HG02798 (cell line): ENCODE measurements at regions not wholly inside any gene's neighbourhood (a gene's known extent, or its start where the extent isn't known, plus 50 kb on each side); places are given as distances from the start of the nearest gene placed in this dataset.
"Not testable (repeated sequence)": the region's sequence is repeated elsewhere in the genome, so short reads cannot be mapped to it uniquely, and the experiment has no call there.

Experiments used
- ATAC-seq: cut with Tn5 transposase; IDR thresholded peaks from one replicate; pipeline ENCODE4 v1.9.1; 2021; ENCODE audit warnings: mild to moderate bottlenecking; ENCODE audit not compliant: unreplicated experiment, poor library complexity

DNA sequence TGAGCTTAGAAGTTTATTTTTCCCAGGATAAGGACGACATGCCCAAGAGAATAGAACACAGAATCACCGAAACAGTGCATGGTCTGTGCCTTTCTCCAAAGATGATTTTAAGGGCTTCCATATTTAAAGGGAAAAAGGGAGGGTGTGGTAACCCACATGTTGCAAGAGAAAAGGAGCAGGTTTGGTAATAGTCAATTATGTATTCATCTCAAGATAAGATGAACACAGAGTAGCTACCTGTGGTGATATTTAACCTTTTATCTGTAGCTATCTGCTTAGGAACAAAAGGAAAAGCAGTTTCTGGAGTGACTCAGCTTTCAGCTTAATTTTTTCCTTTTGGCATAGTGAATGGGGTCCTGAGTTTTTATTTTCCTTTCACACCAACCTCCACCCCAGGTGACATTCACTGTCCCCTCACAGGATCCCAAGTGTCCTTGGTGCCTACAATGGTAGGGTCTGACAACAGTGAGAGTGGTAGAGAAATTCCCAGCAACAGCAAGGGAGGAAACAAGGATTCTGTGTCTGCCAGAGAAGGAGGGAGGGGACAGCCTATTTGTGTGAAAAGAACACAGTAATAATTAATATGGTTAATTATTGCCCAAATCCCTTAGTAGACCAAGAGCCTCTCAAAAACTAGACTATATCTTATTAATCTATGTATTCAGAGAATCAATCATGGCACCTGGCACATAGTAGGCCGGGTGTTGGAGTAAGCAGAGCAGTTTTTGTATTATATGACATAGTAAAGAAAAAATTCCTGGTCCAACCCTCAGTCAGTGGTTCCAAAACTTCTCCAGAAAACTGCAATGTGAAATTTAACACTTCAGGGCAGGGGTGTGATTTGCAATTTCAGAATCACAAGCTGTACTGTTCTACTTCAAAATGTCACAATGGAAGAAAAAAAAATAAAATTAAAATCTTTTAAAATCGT is 154.5 kb downstream of the PHLDA1 start:
- ATAC-seq, result no peak

DNA sequence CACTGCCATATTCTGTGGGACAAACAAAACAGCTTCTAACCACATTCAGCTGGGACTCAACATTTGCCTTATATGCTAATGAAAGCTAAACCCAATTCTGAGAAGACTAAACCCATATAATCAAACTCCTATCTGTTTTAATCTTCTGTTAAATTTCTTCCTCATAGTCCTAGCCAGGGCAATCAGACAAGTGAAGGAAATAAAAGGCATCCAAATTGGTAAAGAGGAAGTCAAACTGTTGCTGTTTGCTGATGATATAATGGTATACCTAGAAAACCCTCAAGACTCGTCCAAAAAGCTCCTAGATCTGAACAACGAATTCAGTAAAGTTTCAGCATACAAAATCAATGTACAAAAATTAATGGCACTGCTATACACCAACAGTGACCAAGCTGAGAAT is 157.1 kb downstream of the PHLDA1 start:
- ATAC-seq, result no peak

DNA sequence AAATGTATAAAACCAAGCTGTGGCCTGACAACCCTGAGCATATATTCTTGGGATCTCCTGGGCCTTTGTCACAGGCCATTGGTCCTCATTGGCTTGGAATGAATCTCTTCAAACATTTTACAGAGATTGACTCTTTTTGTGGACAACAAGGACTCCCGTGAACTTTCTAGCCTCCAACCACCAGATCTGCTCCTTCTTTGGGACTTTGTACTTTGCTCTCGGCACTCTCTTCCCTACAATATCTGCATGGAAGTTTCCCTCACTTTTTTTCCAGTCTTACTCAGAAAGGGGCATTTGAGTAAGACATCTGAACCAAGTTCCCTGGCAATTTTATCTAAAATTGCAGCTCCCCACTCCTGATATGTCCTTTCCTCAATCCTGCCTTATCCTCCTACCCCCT is 158.8 kb downstream of the PHLDA1 start:
- ATAC-seq, result no peak

DNA sequence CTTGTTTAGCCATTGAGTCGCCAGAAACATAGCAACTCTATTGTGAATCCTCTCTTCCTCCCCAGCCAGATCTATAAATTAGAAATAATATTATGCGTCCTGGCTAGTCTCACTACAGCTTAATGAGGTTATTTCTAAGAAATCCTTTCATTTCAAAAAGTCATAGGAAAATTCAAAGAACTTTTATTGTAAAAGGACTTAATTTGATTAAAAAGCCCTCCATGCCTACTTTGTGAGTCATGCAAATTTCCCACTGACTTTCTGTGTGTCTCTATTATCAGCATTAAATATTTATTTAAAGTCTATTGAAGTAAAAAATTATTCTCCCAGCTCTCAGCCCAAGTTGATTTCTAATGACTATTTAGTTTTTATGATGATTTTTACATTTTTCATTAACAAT is 160.7 kb downstream of the PHLDA1 start:
- no peak for ATAC-seq

DNA sequence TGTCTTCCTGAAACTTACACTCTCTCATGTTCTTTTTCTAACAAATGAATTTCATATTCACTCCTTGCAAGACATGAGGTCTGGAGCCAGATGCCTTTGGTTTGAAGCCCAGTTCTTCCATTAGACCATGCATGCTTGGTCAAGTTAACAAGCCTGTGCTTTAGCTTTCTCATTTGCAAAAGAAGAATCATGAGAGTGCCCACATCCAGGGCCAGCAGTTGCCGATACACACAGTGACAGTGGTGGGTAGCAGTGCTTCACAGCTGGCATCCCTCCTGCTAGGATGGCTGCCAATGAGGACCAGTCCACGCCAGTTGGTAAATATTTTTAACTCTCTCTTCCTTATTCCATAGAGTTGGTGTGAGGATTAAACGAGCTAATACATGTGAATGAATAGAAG is 163.1 kb downstream of the PHLDA1 start:
- ATAC-seq, result no peak

DNA sequence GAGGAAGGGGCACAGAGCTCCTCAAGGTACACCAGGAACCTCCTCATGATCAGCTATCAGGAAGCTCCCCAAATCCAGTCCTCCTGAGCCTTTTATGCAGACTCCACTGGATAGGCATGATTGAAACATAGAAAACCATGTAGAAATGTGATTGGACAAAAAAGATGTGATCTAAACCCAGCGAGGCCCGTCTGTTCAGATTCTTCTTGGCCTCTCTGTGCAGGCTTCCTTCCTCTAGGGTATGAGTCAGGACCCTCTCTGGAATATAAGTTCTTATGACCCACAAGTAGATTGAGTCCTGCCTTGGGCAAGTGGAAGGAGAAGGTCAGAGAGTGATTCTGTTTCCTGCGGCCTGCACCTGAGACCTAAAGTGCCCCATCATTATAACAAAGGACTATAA is 166.3 kb downstream of the PHLDA1 start:
- no peak for ATAC-seq

DNA sequence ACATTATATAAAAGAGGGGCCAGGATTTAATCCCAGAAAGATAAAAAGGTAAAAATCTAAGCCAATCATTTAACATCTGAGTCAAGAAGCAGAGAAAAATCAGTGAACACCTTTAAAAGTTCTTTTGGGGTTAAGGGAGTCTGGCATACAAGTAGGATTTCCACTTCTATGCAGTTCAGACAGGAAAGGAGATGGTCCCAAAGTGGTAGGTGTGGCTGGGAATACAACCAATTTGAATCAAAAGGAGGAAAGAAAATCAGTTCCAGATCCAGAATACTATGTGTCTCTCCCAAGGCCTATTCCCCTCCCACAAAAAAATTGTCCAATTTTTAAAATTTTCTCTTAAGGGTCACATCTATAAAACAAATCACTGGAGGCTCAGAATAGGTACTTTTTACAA is 167.4 kb downstream of the PHLDA1 start:
- ATAC-seq, result no peak

DNA sequence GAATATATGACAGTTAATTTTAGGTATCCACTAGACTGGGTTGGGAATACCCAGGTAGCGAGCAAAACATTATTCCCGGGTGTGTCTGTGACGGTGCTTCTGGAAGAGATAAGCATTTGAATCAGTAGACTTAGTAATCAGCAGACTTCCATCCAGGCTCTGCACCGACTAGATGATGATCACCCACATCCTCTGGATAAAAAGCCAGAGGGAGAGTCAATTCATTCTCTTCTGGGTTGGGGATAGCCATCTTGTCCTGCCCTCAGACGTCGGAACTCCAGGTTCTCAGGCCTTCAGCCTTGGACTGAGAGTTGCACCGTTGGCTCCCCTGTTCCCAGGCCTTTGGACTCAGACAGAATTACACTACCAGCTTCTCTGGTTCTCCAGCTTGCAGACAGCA is 168.0 kb downstream of the PHLDA1 start:
- ATAC-seq, result no peak

DNA sequence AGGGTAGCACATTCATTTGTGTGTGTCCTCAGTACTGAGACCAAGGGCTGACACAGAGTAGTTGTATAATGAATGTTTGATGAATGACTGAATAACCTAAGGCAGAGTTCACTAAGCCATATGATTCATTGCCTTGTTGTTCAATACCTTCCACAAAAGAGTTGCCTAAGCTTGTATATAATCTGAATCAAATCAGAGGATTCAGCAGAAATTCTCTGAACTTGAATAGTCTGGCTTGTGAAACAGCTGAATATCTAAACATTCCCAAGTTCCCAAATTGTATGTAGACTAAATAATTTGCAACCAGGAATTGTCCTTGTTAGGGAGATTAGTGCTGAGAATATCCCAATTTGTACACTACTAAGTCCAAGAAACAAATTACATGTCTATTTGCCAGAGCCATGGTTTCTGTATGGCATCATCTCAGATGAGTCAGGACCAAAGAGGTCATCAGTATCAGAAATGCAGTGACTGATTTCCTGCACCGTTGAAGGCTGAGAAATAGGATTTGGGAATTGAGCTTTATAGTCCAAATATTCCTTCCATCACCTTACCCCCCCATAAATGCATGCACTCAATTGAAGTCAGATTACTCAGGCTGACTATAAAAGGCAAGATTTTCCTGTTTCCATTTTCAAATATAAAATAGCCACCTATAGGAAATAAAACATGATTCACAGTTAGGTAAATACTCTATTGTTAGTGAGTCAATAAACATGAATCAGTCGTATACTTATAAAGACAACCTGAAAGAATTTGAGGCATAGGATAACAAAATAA is 168.7 kb downstream of the PHLDA1 start:
- ATAC-seq, result no peak

DNA sequence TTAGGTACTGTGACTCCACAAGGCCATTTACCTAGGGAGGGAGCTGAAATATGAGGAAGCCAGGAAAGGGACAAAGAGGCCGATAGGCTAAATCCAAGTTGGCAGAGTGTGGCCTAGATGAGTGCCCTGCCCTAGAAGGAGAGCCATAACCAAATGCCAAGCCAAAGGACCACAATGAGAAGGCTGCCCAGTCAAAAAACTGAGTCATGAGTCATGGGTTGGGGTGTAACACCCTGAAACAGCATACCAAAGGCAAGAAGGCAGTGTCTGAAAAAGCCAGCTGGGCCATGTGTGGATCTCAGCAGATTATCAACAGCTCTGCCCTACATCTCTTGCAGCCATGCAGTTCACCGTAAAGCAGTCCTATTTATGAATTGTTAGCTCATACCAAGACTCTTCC is 171.7 kb downstream of the PHLDA1 start:
- no peak for ATAC-seq

DNA sequence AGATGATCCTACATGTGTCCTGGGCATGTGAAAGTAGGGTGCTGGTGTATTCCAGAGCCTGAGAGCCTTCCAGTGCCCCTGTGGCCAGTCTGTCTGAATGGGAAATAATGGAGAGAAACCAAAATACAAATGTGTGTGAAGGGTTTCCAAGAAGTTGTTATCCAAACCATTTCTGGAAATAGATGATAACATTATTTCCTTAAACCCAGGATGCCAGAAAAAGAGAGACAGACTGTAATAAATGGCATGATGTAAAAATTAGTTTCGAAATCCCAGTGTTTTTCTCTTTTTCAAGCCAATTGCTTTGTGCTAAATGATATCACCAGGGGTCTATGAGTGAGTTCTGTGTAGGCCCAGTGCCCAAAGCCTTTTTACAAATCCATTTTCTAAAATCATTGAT is 175.3 kb downstream of the PHLDA1 start:
- ATAC-seq, result no peak

DNA sequence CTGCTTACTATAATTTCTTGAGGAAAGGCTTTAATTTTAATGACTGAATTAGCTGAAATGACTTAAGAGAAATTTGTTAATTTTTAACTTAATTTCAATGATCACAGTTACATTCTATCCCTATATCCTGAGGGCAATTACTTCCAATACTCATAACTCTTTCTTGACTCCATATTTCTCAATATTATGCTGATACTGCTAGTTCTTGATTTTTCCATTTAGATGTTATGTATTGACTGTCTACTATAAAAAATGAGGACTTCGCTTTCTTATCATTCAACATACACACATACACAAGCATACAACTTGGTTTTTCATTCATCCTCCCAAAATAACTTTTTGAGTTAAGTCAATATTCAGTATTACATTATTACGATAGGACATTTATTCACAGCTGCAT is 176.2 kb downstream of the PHLDA1 start:
- ATAC-seq, result no peak

DNA sequence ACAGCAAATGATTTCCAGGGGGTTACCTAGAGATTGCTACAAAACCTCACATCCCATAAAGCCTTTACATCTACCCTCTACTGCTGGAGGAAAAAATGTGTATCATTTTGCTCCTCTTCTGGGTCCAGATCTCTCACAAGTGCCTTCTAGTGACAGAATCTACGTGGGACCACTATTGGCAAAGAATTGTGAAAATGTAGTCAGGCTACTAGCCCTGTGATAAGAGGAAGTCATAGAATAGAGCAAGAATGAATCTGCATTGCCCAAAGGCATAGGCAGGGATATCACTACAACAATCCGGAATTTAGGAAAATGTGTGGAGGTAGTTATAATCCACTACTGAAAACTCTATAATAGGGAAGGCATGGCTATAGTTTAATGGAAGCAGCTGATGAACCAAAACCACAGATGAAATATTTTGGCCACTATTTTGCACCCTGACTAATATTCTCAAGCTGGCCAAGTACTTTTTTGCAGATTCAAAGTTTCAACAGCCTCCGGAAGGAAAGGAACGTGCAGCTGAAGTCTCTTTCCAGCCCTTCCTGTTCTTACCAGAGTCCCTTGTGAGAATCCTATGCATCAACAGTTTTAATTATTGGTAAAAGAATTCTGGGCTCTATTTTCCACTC is 176.8 kb downstream of the PHLDA1 start:
- no peak for ATAC-seq

DNA sequence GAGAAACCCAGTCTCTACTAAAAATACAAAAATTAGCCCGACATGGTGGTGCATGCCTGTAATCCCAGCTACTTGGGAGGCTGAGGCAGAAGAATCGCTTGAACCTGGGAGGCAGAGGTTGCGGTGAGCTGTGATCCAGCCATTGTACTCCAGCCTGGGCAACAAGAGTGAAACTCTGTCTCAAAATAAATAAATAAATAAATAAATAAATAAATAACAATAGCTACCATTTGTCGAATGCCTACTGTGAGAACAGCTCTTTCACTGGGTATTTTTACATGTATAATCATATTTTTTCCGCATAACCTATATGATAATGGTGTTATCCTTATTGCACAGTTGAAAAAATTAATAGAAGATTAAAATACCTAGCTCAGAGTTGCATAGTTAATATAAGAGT is 177.4 kb downstream of the PHLDA1 start:
- not testable (repeated sequence) for ATAC-seq

DNA sequence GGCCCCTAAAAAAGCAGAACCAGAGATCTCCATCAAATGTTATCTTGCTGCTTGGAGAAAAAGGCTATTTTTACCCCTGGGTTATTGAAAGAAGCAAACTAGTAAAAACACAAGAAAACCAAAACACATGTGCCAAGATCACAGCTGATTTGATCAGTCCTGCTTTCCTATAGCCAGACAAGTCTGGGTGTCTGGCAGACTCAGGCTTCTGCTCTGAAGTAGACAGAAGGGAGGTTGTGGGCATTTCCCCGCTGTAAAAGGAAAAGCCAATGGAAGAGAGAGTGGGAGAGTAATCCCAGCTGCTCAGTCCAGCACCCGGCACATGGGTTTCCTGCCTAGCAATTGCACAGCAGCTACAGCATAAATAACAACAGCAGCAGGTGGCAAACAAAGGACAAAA is 177.9 kb downstream of the PHLDA1 start:
- no peak for ATAC-seq

DNA sequence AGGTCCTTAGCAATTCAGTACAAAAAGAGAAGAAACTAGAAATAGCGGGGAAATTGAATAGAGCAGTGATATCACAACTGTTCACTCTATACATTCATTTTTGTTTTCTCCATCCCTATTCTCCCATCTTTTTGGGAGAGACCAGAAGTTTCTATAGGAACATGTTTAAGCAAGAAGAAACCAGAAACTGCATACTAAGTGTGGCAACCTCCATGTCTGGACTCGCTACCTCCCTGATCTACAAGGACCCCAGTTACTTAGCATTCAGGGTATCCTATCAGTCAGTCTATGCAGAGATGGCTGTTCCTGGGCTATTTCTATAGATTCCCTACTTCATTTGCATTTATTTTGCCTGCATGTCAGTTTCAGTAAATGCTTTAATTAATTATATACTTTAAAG is 178.6 kb downstream of the PHLDA1 start:
- no peak for ATAC-seq

DNA sequence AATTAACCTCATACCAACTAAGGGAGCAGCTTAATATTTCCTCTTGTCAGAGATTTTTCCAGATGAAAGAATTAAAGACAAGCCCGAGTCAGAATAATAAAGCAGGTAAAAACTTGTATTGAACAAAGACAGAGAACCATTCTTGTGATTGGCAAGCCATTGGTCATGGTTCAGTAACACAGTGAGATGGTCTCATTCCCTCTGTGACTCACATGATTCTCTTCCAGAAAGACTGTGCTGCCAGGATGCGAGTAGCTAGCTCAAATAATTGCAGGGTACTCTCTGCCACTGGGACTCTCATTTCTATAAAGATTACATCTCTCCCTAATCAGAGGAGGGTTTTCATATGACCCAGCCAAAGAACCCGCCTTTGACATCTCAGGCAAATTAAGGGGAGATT is 179.4 kb downstream of the PHLDA1 start:
- no peak for ATAC-seq

DNA sequence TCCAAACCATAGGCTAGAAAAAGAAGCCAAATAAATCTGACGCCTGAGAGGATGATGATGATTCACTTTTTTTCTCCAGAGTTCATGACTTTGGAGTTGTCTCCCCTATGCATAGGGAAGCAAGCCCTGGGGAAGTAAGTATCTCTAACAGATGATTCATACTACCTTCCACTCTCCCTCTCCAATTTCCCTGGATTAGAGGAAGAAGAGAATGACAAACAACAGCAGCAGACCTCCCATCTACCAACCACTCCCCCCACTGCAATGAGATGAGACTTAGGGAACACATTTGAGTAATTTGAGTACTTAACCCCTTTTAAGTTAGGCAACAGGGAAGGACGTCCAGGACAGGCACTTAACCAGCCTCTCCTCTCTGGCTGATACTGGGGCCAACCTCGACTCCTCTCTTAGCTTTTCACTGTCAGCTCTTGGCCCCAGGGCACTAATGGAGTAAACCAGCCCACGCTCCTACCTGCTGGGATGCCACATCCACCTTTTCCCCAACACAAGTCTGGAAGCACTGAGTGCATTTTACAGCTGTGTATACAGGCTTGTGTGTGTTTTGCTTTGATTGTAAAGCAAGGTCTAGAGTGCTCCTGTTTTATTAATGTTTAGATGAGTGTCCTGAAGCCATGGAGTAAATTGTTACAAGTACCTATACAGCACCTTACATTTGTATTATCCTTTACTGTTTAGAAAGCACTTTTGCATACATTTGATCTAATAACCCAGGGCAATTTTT is 180.7 kb downstream of the PHLDA1 start:
- no peak for ATAC-seq

DNA sequence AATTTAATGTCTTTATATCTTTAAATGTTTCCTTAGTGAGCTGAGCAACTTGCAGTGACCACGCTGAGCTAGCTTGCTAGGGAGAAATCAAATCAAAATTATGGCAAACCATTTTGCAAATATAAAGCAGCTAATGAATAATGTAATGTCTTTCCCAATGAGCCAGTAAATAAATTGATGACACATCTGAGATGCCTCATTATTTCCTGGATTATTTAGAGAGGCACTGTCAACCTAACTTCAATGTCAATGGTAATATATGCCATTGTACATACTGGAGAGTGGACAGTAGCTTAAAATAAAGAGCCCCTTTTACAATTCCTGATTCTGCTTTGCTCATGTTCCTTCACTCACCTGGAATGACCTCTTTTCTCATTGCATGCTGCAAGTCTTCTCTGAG is 182.6 kb downstream of the PHLDA1 start:
- ATAC-seq, result no peak

DNA sequence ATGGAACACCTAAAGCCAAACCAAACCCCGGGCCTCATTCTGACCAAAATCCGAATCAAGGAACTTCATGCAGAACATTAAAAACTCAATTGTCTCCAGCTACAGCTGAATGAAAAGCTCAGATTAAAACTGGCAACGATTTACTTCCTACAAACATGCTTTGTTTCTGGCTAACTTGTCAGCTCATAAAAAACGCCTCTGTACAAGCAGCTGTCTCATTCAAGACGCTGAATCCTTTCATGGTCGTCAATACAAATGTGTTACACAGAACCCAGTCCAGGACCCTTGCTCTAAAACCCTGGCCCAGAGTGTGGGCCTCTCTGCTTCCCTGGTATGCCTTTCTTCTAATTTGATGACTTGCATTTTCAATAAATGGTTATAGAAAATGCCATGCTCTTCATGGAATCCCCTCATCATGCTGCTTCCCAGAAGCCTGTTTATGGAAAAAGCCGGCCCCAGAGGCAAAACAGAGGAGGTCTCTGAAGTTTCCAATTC is 183.1 kb downstream of the PHLDA1 start:
- ATAC-seq, result no peak
